Breast epithelium (tissue), 4 donors: ENCODE measurements at regions not wholly inside any gene's neighbourhood (a gene's known extent, or its start where the extent isn't known, plus 50 kb on each side); places are given as distances from the start of the nearest gene placed in this dataset.

ENCODE experiments used
- DNase-seq, 2 donors: peaks; one replicate each; pipeline ENCODE4 v3.0.0-alpha.2; 2019; ENCODE audit warnings: low spot score in 2 of 2
- H3K27ac ChIP-seq, 2 donors: fragments of 200-600 bp; sonication (generic) in 1 of 2; one replicate each; pipeline ENCODE4 v1.5.1; 2016 to 2019; ENCODE audit warnings: mild to moderate bottlenecking in 1 of 2
- H3K27me3 ChIP-seq, 2 donors: fragments of 200-600 bp; sonication (generic) in 1 of 2; one replicate each; pipeline versions ENCODE4 v1.5.1 to v1.6.0; 2017 to 2019; ENCODE audit warnings: control low read depth in 1 of 2, mild to moderate bottlenecking in 1 of 2
- H3K36me3 ChIP-seq: fragments of 200-600 bp; one replicate; pipeline ENCODE4 v1.5.1; 2019
- H3K4me1 ChIP-seq, 2 donors: fragments of 200-600 bp; sonication (generic); one replicate each; pipeline ENCODE4 v1.5.1; 2016 to 2019; ENCODE audit warnings: control low read depth in 1 of 2
- H3K4me3 ChIP-seq, 3 donors: fragments of 200-600 bp; sonication (generic); 1 replicate in 2 of 3; 2 replicates in 1 of 3; pipeline ENCODE4 v1.5.1; 2016 to 2019; ENCODE audit warnings: mild to moderate bottlenecking in 3 of 3, moderate library complexity in 2 of 3
- H3K9me3 ChIP-seq, 2 donors: fragments of 200-600 bp; sonication (generic) in 1 of 2; one replicate each; pipeline ENCODE4 v1.5.1; 2016 to 2019; ENCODE audit warnings: control low read depth in 1 of 2
- CTCF ChIP-seq, 3 donors: fragments of 450-650 bp; IDR thresholded peaks; one replicate each; pipeline ENCODE4 v1.5.1; 2016 to 2017; ENCODE audit warnings: antibody characterized with exemption in 3 of 3, mild to moderate bottlenecking in 3 of 3, moderate library complexity in 3 of 3
- POLR2A ChIP-seq: fragments of 450-650 bp; IDR thresholded peaks from one replicate; pipeline ENCODE4 v1.6.1; 2016; ENCODE audit warnings: antibody characterized with exemption, mild to moderate bottlenecking, moderate library complexity
- POLR2AphosphoS5 ChIP-seq, 3 donors: sonication (generic); formaldehyde crosslinking; IDR thresholded peaks; one replicate each; pipeline ENCODE4 v1.6.1; 2017; ENCODE audit warnings: antibody characterized with exemption in 3 of 3
- intact Hi-C: fragments of 100-400 bp; cut with DNase I; formaldehyde crosslinking; loops from one replicate; pipeline ENCODE4 v1.15.1; 2023; ENCODE audit warnings: low total_unique reads

- peaks cover 0 to 5% of the 10 kb centered on the region in 2 donors for H3K9me3 ChIP-seq
- no peak overlapping the region for H3K4me3 ChIP-seq
- no peak for DNase-seq
- H3K4me1 ChIP-seq = no peaks in the 10 kb centered on the region
- no peaks in the 10 kb centered on the region for H3K27me3 ChIP-seq
- TF ChIP-seq POLR2AphosphoS5 (IDR thresholded peaks at IDR 0.05) = no peak
- TF ChIP-seq POLR2A = no peak
- TF ChIP-seq CTCF (IDR thresholded peaks at IDR 0.05) = no peak
- intact Hi-C loops = no loop called here
- H3K36me3 ChIP-seq = no peaks in the 10 kb centered on the region
- no peak overlapping the region for H3K27ac ChIP-seq
Measured at GRCh38 chr7:68152205-68152604, 1155.6 kb downstream of the TYW1 start.

GRCh38 chr7:68155676-68156075 lies 1159.0 kb downstream of the TYW1 start:
- H3K36me3 ChIP-seq = no peaks in the 10 kb centered on the region
- H3K27me3 ChIP-seq = no peaks in the 10 kb centered on the region
- intact Hi-C loops = no loop called here
- no peak overlapping the region for H3K27ac ChIP-seq
- no peak for TF ChIP-seq CTCF (IDR thresholded peaks at IDR 0.05)
- TF ChIP-seq POLR2A = no peak
- no peak for TF ChIP-seq POLR2AphosphoS5 (IDR thresholded peaks at IDR 0.05)
- H3K9me3 ChIP-seq = peaks cover 0 to 5% of the 10 kb centered on the region in 2 donors
- no peak overlapping the region for H3K4me3 ChIP-seq
- no peaks in the 10 kb centered on the region for H3K4me1 ChIP-seq
- DNase-seq = no peak

- no peaks in the 10 kb centered on the region for H3K36me3 ChIP-seq
- H3K4me3 ChIP-seq = no peak overlapping the region
- intact Hi-C loops = no loop called here
- no peaks in the 10 kb centered on the region for H3K4me1 ChIP-seq
- no peak for DNase-seq
- TF ChIP-seq POLR2A (no peak), POLR2AphosphoS5 (IDR thresholded peaks at IDR 0.05) (no peak), CTCF (IDR thresholded peaks at IDR 0.05) (no peak)
- peaks cover 0 to 5% of the 10 kb centered on the region in 2 donors for H3K9me3 ChIP-seq
- H3K27ac ChIP-seq = no peak overlapping the region
- no peaks in the 10 kb centered on the region for H3K27me3 ChIP-seq
Measured at GRCh38 chr7:68158686-68159295, 1162.2 kb downstream of the TYW1 start.

GRCh38 chr7:68162712-68163111 lies 1166.1 kb downstream of the TYW1 start:
- no peaks in the 10 kb centered on the region for H3K27me3 ChIP-seq
- intact Hi-C loops = no loop called here
- no peaks in the 10 kb centered on the region for H3K4me1 ChIP-seq
- TF ChIP-seq CTCF (IDR thresholded peaks at IDR 0.05) (no peak), POLR2A (no peak), POLR2AphosphoS5 (IDR thresholded peaks at IDR 0.05) (no peak)
- H3K4me3 ChIP-seq = no peak overlapping the region
- H3K27ac ChIP-seq = no peak overlapping the region
- no peaks in the 10 kb centered on the region for H3K9me3 ChIP-seq
- no peak for DNase-seq
- H3K36me3 ChIP-seq = no peaks in the 10 kb centered on the region

- no peak overlapping the region for H3K4me3 ChIP-seq
- no peak for DNase-seq
- H3K27ac ChIP-seq = no peak overlapping the region
- H3K36me3 ChIP-seq = no peaks in the 10 kb centered on the region
- no peak for TF ChIP-seq POLR2AphosphoS5 (IDR thresholded peaks at IDR 0.05)
- TF ChIP-seq POLR2A = no peak
- TF ChIP-seq CTCF (IDR thresholded peaks at IDR 0.05) = no peak
- H3K27me3 ChIP-seq = no peaks in the 10 kb centered on the region
- H3K4me1 ChIP-seq = no peaks in the 10 kb centered on the region
- intact Hi-C loops = no loop called here
- H3K9me3 ChIP-seq = no peaks in the 10 kb centered on the region
Measured at GRCh38 chr7:68166525-68166924, 1169.9 kb downstream of the TYW1 start.
